Activated T-cell treated with anti-CD3 and anti-CD28 coated beads, Interleukin-2, amount 50 U/mL, for 1 hour (primary cell): ENCODE measurements at regions not wholly inside any gene's neighbourhood (a gene's known extent, or its start where the extent isn't known, plus 50 kb on each side); places are given as distances from the start of the nearest gene placed in this dataset.
"Not testable (repeated sequence)": the region's sequence is repeated elsewhere in the genome, so short reads cannot be mapped to it uniquely, and the experiment has no call there.

ENCODE experiments used
- DNase-seq: peaks from one replicate; pipeline ENCODE4 v3.0.0-alpha.2; 2020

GRCh38 chr14:56422703-56423213 lies 156.8 kb upstream of the TMEM260 start:
- no peak for DNase-seq

GRCh38 chr14:56423544-56423943 lies 156.1 kb upstream of the TMEM260 start:
- no peak for DNase-seq

- DNase-seq: no peak
Measured at GRCh38 chr14:56431013-56431412, 148.6 kb upstream of the TMEM260 start.

GRCh38 chr14:56449670-56450213 lies 129.9 kb upstream of the TMEM260 start:
- DNase-seq: no peak

- DNase-seq: no peak
Measured at GRCh38 chr14:56452940-56453339, 126.7 kb upstream of the TMEM260 start.

- not testable (repeated sequence) for DNase-seq
Measured at GRCh38 chr14:56454680-56455079, 124.9 kb upstream of the TMEM260 start.

- DNase-seq: no peak
Measured at GRCh38 chr14:56460469-56460868, 119.1 kb upstream of the TMEM260 start.

- no peak for DNase-seq
Measured at GRCh38 chr14:56461276-56462275, 118.0 kb upstream of the TMEM260 start.

GRCh38 chr14:56463271-56463890 lies 116.2 kb upstream of the TMEM260 start:
- DNase-seq: no peak

GRCh38 chr14:56471056-56471455 lies 108.5 kb upstream of the TMEM260 start:
- DNase-seq: no peak

- no peak for DNase-seq
Measured at GRCh38 chr14:56474419-56475022, 105.1 kb upstream of the TMEM260 start.

- DNase-seq: no peak
Measured at GRCh38 chr14:56482310-56482911, 97.2 kb upstream of the TMEM260 start.

- no peak for DNase-seq
Measured at GRCh38 chr14:56487090-56487667, 92.4 kb upstream of the TMEM260 start.

- no peak for DNase-seq
Measured at GRCh38 chr14:56487761-56488160, 91.8 kb upstream of the TMEM260 start.

- DNase-seq: no peak
Measured at GRCh38 chr14:56488306-56488705, 91.3 kb upstream of the TMEM260 start.

GRCh38 chr14:56490379-56490778 lies 89.2 kb upstream of the TMEM260 start:
- DNase-seq: no peak

- DNase-seq: peak; percentile 24
Measured at GRCh38 chr14:56491299-56492285, 88.0 kb upstream of the TMEM260 start.

- DNase-seq: no peak
Measured at GRCh38 chr14:56494167-56494566, 85.4 kb upstream of the TMEM260 start.

- no peak for DNase-seq
Measured at GRCh38 chr14:56498112-56498511, 81.5 kb upstream of the TMEM260 start.

GRCh38 chr14:56501909-56502530 lies 77.6 kb upstream of the TMEM260 start:
- DNase-seq: no peak

GRCh38 chr14:56505361-56505760 lies 74.2 kb upstream of the TMEM260 start:
- DNase-seq: no peak
